GM10248 (cell line): ENCODE measurements at regions not wholly inside any gene's neighbourhood (a gene's known extent, or its start where the extent isn't known, plus 50 kb on each side); places are given as distances from the start of the nearest gene placed in this dataset.

Experiments used
- CTCF ChIA-PET: fragments of 300-600 bp; sonication (Branson Sonifier 250); formaldehyde crosslinking; extraction: SDS; loops from one replicate; lab custom pipeline; 2021; ENCODE audit warnings: antibody characterized with exemption; lab: Yijun Ruan, JAX
- POLR2A ChIA-PET: fragments of 350-650 bp; sonication (Branson Sonifier 250); formaldehyde crosslinking; extraction: SDS; loops from one replicate; lab custom pipeline; 2020; ENCODE audit warnings: antibody characterized with exemption; lab: Yijun Ruan, JAX
- DNase-seq: peaks from one replicate; pipeline ENCODE4 v3.0.0; 2012; ENCODE audit errors: extremely low spot score
- CTCF ChIP-seq: IDR thresholded peaks from 2 replicates; pipeline ENCODE4 v1.5.1; 2012; ENCODE audit warnings: mild to moderate bottlenecking, low read depth; ENCODE audit errors: extremely low read depth, missing control alignments, control extremely low read depth

- TF ChIP-seq CTCF, result no peak
- POLR2A ChIA-PET, result no interaction called here
- no peak for DNase-seq
- CTCF ChIA-PET, result interaction anchor here (0.7 to 1.2 kb wide), 3 partner anchors 9 to 25 kb away, joined by 3 read pairs; no protein-coding TSS in a partner anchor
These were observed 306.5 kb downstream of the PRDM5 start for GRCh38 chr4:120616041-120616440.

- ChIA-PET CTCF (no interaction called here), POLR2A (no interaction called here)
- TF ChIP-seq CTCF, result no peak
These were observed 308.7 kb downstream of the PRDM5 start for GRCh38 chr4:120613778-120614177.

GRCh38 chr4:120611092-120611491 is 311.4 kb downstream of the PRDM5 start:
- TF ChIP-seq CTCF, result no peak
- CTCF ChIA-PET, result no interaction called here
- POLR2A ChIA-PET, result no interaction called here
- no peak for DNase-seq

More at GRCh38 chr4:120613778-120614177, 308.7 kb downstream of the PRDM5 start:
- DNase-seq, result no peak

- ChIA-PET CTCF (interaction anchor here (1.3 kb wide), 1 partner anchor 13 kb away, joined by 4 read pairs; no protein-coding TSS in a partner anchor), POLR2A (no interaction called here)
- no peak for DNase-seq
- TF ChIP-seq CTCF, result no peak
These were observed 331.5 kb downstream of the PRDM5 start for GRCh38 chr4:120591038-120591437.

GRCh38 chr4:120589787-120590186 is 332.7 kb downstream of the PRDM5 start:
- ChIA-PET CTCF (interaction anchor here (0.6 to 1.3 kb wide), 3 partner anchors 11 to 144 kb away, joined by 3 to 4 read pairs (median 3); no protein-coding TSS in a partner anchor), POLR2A (no interaction called here)
- DNase-seq, result no peak
- no peak for TF ChIP-seq CTCF

- no peak for DNase-seq
- ChIA-PET POLR2A (no interaction called here), CTCF (no interaction called here)
- no peak for TF ChIP-seq CTCF
These were observed 353.8 kb downstream of the PRDM5 start for GRCh38 chr4:120568731-120569130.

GRCh38 chr4:120561648-120562047 is 360.9 kb downstream of the PRDM5 start:
- ChIA-PET CTCF (no interaction called here), POLR2A (no interaction called here)
- TF ChIP-seq CTCF, result no peak
- DNase-seq, result no peak
